ENCODE measurements at regions not wholly inside any gene's neighbourhood (a gene's known extent, or its start where the extent isn't known, plus 50 kb on each side); places are given as distances from the start of the nearest gene placed in this dataset.

GRCh38 chr12:72723732-72724131, 451.6 kb downstream of the TRHDE start:
- peak; percentile 15 for DNase-seq (ENCODE audit: low read depth)
- TF ChIP-seq CTCF (IDR thresholded peaks at IDR 0.05; ENCODE audit: control insufficient read depth, extremely low read depth, insufficient read depth): no peak
- H3K4me3 ChIP-seq (ENCODE audit: low read depth, low read length): no peak overlapping the region

GRCh38 chr12:72729451-72730010, 457.4 kb downstream of the TRHDE start:
- DNase-seq (ENCODE audit: low read depth): no peak
- no peak for TF ChIP-seq CTCF (IDR thresholded peaks at IDR 0.05; ENCODE audit: control insufficient read depth, extremely low read depth, insufficient read depth)
- no peak overlapping the region for H3K4me3 ChIP-seq (ENCODE audit: low read depth, low read length)

DNA sequence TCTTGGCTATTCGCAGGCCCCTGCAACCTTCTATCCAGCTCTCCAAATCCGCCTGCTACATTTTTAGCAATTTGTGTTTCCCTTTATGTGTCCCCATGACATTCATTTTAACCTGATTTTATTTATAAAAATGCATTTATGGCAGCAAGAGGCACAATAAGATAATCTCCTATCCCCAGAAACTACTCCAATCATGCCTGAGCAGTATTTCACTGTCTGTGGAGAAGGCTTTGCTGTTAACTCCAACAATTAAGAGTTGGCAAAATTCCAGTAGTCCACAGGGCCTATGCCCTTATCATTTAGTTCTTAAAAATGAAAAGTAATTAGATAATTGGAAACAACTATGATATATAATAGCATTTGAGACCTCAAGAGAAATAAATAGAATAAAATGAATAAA, 462.4 kb downstream of the TRHDE start:
- H3K4me3 ChIP-seq (ENCODE audit: low read depth, low read length): no peak overlapping the region
- TF ChIP-seq CTCF (IDR thresholded peaks at IDR 0.05; ENCODE audit: control insufficient read depth, extremely low read depth, insufficient read depth): no peak
- no peak for DNase-seq (ENCODE audit: low read depth)

DNA sequence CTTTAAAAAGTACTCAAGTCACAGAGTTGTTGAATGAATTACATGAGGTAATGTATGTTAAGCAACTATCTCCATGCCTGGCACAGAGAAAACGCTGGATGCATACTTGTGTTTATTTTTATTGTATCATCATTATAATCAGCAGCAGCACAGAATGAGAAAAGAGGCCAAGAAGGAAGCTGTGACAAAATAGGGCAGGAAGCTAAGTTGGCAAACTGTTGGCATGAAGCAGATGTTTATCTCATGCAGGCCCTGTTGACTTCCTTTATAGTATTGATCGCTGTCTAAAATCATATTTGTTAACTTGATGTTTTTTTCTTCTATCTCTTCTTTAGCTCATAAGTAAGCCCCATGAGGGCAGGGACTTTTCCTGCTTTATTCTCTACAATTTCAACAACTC, 466.6 kb downstream of the TRHDE start:
- peak; percentile 81 for DNase-seq (ENCODE audit: low read depth)
- H3K4me3 ChIP-seq (ENCODE audit: low read depth, low read length): no peak overlapping the region
- TF ChIP-seq CTCF (IDR thresholded peaks at IDR 0.05; ENCODE audit: control insufficient read depth, extremely low read depth, insufficient read depth): no peak

DNA sequence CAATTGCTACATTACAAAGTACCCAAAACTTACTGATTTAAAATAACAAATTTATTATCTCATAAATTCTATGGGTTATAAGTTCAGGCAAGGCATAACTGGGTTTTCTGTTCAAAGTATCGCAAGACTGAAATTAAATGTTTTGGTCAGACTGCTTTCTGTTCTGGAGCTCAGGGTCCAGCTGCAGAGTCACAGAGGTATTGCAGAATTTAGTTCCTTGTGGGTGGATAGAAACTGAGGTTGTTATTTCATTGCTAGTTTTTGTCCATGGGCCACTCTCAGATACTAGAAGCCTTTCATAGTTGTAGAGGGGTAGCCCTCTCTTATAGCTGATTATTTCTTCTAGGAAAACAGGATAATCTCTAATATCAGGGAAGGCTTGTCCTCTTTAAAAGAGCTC, 467.9 kb downstream of the TRHDE start:
- DNase-seq (ENCODE audit: low read depth): no peak
- no peak overlapping the region for H3K4me3 ChIP-seq (ENCODE audit: low read depth, low read length)
- TF ChIP-seq CTCF (IDR thresholded peaks at IDR 0.05; ENCODE audit: control insufficient read depth, extremely low read depth, insufficient read depth): no peak

GRCh38 chr12:72742568-72742967, 470.4 kb downstream of the TRHDE start:
- TF ChIP-seq CTCF (IDR thresholded peaks at IDR 0.05; ENCODE audit: control insufficient read depth, extremely low read depth, insufficient read depth): no peak
- DNase-seq (ENCODE audit: low read depth): no peak
- H3K4me3 ChIP-seq (ENCODE audit: low read depth, low read length): no peak overlapping the region

DNA sequence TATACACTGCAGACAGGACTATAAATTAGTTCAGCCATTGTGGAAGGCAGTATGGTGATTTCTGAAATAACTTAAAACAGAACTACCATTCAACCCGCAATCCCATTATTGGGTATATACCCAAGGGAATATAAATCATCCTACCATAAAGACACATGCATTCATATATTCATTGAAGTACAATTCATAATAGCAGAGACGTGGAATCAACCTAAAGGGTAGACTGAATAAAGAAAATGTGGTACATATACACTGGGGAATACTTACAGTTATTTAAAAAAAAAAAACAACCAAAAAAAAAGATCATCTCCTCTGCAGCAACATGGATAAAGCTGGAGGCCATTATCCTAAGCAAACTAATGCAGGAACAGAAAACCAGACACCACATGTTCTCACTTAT, 473.9 kb downstream of the TRHDE start:
- no peak for TF ChIP-seq CTCF (IDR thresholded peaks at IDR 0.05; ENCODE audit: control insufficient read depth, extremely low read depth, insufficient read depth)
- DNase-seq (ENCODE audit: low read depth): no peak
- H3K4me3 ChIP-seq (ENCODE audit: low read depth, low read length): no peak overlapping the region

All from LNCaP clone FGC (cell line).